Umbilical cord (tissue), 1 donor: ENCODE measurements at regions not wholly inside any gene's neighbourhood (a gene's known extent, or its start where the extent isn't known, plus 50 kb on each side); places are given as distances from the start of the nearest gene placed in this dataset.

Source experiments
- DNase-seq: peaks from one replicate; pipeline ENCODE4 v3.0.0-alpha.2; 2015; ENCODE audit warnings: low spot score

DNA sequence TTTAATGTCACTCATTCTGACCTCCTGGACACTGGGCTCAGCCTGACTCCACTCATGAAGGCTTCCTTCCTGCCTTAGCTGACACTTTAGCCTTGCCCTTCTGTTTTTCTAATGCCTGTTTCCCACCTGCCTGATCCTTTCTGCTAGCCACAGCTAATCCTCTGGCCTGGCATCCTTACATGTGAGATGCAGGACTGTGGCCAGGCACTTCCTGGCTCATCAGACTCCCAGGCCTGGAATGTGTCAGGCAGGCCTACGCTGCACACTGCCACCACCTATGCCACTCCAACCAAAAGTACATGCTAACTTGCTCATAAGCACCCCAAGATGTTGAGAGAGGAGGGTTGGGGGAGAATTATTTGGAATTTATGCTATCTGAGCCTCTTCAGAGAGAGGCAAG, 138.8 kb upstream of the NALF2 start:
- DNase-seq, result no peak

DNA sequence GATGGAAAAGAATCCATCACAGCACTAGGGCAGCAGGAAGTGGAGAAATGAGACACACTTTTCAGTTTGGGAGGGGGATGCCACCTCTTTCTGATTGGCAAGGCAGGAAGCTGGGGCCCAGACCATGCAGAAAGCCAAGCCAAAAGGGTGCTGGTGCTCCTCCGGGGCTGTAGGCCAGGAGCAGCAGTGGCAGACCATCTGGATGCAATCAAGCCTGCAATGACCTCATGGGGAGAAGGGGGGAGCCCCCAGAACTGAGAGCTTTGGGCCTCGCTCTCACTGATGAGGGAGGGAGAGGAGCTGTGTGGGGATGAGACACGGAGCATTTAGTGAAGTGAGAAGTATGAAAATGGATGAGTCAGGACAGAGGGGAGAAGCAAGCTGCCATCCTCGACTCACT, 141.3 kb upstream of the NALF2 start:
- peak; percentile 78 for DNase-seq

DNA sequence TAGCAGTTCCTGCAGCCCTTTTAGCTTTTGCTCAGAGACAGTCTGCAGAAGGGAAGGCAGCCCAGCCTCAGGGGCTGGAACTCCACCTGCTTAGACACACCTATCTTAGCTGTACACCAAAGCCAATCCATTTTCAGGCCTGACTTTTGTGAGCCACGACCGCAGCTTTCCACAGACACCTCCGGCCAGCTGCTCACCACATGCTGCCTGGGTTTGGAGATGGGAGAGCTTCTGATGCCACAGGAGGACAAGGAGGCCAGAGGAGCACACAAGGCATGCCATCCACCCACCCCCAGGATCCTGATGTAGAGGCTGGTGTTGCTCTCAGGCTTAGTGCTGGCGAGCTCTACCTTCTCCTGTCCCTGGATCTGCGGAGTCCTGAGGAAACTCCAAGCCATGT, 141.8 kb upstream of the NALF2 start:
- peak; percentile 12 for DNase-seq

DNA sequence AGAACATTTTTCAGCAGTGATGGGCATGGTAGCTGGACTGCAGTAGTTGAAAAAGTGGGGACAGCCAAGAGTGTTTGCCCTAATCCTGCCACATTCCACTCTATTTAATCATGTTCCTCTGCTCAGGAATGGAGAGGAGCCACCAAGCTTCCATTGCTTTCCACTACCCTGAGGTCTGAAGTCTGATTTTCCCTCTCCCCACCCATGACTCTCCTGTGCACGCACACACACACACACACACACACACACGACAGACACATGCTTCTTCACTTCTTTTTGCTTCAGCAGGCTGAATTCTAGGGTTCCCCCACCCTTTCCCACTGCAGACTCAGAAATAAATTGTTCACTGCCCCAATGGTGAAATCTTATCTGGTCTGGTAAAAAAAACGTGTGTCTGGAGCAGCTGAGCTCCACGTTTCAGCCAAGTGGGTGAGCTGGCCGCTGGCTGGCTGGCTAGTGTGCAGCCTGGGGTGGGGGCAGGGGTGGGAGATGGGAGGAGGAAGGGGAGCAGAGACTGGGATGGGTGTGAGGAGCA, 142.7 kb upstream of the NALF2 start:
- peak; percentile 83 for DNase-seq

GRCh38 chrX:69357317-69357716, 146.8 kb upstream of the NALF2 start:
- DNase-seq, result peak; percentile 17

DNA sequence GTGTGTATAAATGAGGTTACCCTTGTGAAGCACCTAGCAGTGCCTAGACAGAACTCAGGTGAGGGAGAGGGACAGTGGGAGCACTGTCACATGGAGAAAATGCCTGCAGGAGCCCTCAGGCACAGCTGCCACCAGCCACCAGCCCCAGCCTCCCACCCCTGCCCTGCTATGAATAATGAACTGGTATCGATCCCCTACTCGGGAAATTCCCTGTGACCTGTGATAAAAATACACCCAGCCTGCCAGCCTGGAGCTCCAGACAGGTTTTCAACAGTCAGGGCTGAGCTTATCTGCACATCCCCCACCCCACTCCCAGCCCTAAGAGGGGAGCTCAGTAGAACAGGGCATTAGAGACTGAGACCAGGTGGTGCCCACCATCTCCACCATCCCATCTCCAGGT, 159.6 kb upstream of the PJA1 start:
- no peak for DNase-seq

DNA sequence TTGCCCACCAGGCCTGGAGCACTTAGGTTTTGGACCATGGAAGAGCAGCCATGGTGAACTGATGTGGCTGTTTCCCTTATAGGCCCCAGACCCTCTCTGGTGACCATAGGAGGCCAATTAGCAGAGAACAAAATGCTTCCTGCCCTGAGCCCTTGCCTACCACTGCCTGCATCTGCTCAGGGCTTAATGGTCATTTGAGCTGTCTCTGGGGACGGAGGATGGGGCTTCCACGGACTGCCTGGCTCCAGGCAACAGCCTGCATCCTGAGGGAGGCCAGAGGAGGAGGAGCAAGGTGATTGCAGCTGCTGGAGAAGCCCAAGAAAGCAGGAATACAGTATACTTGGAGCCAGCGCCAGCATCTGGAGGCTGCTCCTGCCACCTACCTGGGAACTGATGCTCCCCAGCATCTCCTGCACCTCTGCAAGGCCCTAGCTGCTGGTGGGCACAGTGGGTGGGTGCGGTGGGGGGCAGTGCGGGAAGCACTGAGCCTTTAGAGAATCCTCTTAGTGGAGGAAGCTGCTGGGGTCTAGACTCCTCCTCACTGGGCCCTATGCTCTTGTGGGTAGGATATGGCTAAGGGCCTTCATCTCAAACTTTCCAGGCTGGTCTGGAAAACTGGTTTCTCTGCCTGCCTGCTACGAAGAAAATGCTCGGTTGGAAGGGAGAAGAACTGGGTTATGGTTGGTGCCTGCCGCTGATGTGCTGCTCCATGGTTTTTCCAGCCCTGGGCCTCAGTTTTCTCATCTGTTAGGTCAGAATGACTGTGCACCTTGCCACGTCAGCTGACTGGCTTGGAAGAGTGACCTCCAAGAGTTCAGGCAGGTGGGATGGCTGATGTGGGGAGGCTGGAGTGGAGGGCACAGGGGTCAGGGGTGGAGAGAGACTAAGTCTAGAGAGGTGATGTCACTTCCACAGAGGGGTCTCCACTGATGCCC, 158.8 kb upstream of the PJA1 start:
- no peak for DNase-seq

DNA sequence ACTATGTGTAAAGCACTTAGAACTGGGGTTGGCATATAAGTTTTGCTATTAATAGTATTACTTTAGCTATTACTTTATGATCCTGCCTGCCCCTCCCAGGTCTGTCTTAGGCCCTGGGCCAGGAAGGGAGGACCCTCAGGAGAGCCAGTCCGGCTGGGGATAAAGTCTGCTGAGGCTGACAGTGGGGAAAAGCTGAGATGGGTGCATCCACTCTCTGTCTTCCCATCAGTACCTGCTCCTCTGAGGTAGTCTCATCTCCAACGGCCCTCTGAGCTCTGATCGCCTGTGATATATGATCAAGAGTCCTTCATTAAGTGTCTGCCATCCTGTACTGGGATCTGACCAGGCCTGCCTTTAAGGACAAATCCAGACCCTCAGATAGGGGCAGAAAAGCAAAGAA, 156.5 kb upstream of the PJA1 start:
- no peak for DNase-seq

GRCh38 chrX:69321006-69321655, 155.9 kb upstream of the PJA1 start:
- no peak for DNase-seq

DNA sequence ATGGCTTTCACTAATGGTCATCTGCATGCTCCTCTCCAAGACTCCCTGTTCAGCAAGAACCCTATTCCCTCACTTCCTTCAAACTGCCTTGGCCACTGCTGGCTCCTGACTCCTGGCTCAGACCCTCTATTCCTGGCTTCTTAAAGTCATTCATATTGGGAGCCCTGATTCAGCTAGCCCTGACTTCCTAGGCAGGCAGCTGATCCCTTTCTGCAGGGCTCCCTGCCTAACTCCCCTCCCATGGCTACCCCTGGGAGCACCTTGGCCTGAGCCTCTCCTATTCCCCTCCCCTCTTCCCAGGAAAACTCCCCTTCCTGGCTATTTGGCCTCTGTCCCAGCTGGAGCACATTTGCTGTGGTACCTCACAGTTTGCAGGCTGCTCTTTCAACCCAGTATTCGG, 154.9 kb upstream of the PJA1 start:
- no peak for DNase-seq

GRCh38 chrX:69319376-69319775, 154.1 kb upstream of the PJA1 start:
- DNase-seq, result no peak

DNA sequence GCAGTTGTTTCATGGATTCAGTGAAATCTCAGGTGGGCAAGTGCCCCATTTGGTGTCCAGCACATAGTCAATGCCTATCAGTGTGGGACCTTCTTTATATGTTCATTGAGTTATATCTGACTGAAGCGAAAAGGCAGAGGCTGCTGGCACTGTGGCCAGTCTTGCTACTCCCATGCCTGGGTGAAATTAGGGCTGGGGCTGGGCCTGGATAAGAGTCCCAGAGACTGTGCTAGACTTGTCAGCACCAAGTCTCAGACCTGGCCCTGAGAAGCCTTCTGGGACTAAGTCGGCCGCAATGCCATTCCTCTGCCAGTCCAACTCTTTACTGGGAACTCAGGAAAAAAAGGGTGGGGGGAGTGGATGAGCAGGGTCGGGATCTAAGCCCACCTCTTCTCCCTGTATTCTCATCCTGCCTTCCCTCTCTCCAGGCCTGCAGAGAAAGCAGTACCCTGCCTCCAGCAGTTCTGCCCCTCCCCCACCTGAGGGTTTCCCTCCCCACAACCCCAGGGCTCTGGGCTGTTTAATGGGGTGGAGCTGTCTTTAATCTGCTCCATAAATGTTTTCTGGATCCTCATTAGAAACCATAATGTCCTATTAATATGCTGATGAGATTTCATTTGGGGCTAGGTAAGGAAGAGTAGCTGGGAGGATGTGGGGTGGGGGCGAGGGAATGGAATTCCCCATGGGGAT, 153.5 kb upstream of the PJA1 start:
- DNase-seq, result no peak

GRCh38 chrX:69317721-69318120, 152.5 kb upstream of the PJA1 start:
- no peak for DNase-seq

DNA sequence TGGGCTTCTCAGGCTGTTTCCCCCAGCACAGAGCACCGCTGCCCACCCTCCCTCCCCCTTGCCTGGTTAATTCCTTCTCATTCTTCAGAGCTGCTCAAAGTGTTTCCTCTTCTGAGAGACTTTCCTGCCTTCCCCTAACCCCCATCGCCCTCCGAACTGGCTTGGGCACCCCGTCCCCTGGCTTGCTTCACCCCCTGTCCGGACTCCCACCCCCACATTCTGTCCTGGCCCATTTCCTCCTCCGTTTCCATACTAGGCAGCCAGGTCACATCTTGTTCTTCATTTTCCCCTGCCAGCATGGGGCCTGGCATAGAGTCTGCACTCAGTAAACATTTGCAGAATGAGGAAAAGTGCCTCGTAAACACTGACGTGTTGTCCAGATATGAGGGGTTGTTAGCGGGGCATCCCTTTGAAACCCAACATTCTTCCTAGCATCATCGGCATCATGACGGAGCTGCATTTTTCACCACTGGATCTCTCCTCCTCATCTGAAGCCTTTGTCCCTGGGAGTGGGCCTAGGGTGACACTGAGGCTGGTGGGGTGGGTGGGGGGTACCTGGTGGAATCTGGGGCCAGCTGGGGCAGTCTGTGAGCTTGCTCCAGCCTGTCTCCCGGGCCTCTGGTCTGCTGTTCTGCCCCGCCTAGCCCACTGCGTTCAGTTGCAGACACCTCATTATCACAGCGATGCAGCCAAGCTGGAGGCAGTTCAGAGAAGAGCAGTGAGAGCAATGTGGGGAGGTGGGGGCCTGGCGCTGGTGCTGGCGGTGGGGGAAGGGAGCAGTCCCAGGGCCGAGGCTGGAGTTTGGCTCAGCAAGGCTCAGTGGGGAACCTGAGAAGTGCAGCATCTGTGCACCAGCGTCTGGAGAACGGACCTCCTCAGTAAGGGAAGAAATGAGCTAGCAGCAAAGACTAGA, 149.4 kb upstream of the PJA1 start:
- peak; percentile 62 for DNase-seq

DNA sequence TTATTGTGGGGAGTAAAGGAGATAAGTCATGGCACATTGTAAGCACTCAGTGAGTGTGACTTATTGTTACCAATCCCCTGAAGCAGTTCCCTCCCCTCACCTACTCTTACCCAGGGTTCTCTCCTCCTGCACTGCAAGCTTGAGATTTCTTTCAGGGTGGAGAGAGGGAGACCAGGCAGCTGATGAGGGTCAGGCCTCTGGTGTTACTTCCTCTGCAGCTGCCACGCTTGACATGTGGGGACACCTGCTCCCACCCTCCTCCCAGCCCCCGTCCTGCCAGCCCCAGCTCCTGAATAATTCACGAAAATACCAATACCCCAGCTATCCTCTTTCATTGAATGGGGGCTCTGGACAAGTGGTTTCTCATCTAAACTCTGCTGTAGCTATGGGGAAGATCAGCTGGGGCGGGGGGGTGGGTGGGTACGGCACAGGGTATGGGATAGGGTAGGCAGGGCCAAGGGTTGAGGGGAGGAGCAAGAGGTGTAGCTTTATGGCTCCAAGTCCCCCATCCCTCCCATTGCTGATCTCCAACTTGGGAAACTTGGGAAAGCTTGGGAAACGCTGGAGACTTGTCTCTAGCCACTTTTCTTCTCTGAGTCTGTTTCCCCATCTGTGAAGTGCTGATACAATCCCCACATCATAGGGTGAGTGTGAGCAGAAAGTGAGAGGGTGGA, 148.5 kb upstream of the PJA1 start:
- no peak for DNase-seq

GRCh38 chrX:69311936-69312670, 146.8 kb upstream of the PJA1 start:
- no peak for DNase-seq

- no peak for DNase-seq
These were observed 144.0 kb upstream of the PJA1 start for GRCh38 chrX:69309074-69309792.

DNA sequence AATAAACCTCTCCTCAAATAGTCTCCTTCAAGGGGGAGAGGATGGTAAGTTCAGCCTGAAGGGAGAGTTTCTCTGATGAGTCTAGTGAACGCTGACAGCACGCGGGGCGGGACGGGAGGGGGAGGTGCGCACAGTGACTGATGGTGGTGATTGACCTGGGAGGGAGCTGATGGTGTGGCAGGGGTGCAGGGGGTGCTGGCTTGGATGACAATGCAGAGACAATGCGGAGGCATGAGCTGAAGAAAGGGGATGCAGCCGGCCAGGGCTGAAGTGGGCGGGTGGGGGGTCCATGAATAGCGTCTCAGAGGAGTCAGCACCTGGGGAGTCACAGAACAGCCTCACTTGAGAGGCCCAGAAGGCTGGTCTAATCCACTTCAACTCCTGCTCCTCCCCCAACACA, 142.5 kb upstream of the PJA1 start:
- DNase-seq, result no peak

GRCh38 chrX:69307029-69307428, 141.8 kb upstream of the PJA1 start:
- no peak for DNase-seq
